ENCODE measurements at regions not wholly inside any gene's neighbourhood (a gene's known extent, or its start where the extent isn't known, plus 50 kb on each side); places are given as distances from the start of the nearest gene placed in this dataset.

DNA sequence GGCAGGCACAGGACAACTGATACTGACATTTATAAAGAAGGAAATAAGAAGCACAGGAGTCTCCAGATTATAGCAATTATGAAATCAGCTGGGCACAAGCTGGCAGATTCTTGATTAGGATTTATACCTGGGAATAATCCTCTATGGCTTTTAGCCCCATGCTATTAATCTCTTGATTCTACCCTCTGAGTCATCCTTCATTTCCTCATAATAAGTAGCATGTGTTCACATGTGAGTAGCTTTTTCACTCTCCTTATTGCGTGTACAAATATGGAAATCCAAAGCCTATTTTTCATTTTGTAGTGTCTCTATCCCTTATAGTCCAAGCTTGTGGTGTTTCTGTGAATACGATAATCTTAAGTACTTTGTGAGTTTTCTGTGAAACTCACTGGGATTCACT is 185.0 kb upstream of the PRLR start:
- Histone ChIP-seq H3K27ac (ENCODE audit: low read depth, low read length) (no peak overlapping the region), H3K4me1 (ENCODE audit: insufficient read depth, low read length) (no peaks in the 10 kb centered on the region), H3K36me3 (ENCODE audit: insufficient read depth, low read length) (no peaks in the 10 kb centered on the region), H3K27me3 (ENCODE audit: insufficient read depth, low read length, poor library complexity, severe bottlenecking) (no peaks in the 10 kb centered on the region), H3K4me3 (ENCODE audit: low read length) (no peak overlapping the region), H3K9me3 (ENCODE audit: low read length) (no peaks in the 10 kb centered on the region)
- H3K36me3 Mint-ChIP-seq = no peaks in the 10 kb centered on the region
- H3K27me3 Mint-ChIP-seq = peaks cover 2 to 10% of the 10 kb centered on the region in 2 donors
- no peaks in the 10 kb centered on the region for H3K4me1 Mint-ChIP-seq
- peaks cover 0 to 10% (median 0%) of the 10 kb centered on the region in 5 donors for H3K9me3 Mint-ChIP-seq
- ChIA-PET CTCF (no interaction called here), POLR2A (no interaction called here)
- no peak for DNase-seq
- no peak overlapping the region for H3K27ac Mint-ChIP-seq
- no peak overlapping the region for H3K4me3 Mint-ChIP-seq

DNA sequence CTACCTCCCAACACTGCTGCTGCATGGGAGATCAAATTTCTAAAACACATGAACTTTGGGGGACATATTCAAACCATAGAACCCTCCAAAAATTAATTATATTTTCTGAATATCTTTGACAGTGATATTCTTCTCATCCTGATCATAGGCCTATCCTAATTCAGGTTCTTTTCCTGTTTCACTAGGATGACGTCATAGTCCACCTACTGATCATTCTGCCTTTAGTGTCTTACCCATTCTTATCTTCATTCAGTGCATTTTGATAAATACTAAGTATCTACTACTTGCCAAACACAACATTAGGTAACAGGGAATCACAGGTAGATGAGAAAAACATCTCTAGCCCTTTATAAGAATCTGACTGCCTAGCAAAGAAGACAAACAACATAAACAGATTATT is 179.1 kb upstream of the PRLR start:
- Histone ChIP-seq H3K4me3 (ENCODE audit: low read length) (no peak overlapping the region), H3K36me3 (ENCODE audit: insufficient read depth, low read length) (no peaks in the 10 kb centered on the region), H3K9me3 (ENCODE audit: low read length) (no peaks in the 10 kb centered on the region), H3K4me1 (ENCODE audit: insufficient read depth, low read length) (no peaks in the 10 kb centered on the region), H3K27me3 (ENCODE audit: insufficient read depth, low read length, poor library complexity, severe bottlenecking) (no peaks in the 10 kb centered on the region), H3K27ac (ENCODE audit: low read depth, low read length) (no peak overlapping the region)
- Mint-ChIP-seq H3K4me1 (no peaks in the 10 kb centered on the region), H3K27ac (no peak overlapping the region), H3K36me3 (no peaks in the 10 kb centered on the region), H3K27me3 (peaks cover 2 to 9% of the 10 kb centered on the region in 2 donors), H3K4me3 (no peak overlapping the region), H3K9me3 (peaks cover 0 to 10% (median 0%) of the 10 kb centered on the region in 5 donors)
- DNase-seq = no peak
- CTCF ChIA-PET = no interaction called here
- POLR2A ChIA-PET = no interaction called here

DNA sequence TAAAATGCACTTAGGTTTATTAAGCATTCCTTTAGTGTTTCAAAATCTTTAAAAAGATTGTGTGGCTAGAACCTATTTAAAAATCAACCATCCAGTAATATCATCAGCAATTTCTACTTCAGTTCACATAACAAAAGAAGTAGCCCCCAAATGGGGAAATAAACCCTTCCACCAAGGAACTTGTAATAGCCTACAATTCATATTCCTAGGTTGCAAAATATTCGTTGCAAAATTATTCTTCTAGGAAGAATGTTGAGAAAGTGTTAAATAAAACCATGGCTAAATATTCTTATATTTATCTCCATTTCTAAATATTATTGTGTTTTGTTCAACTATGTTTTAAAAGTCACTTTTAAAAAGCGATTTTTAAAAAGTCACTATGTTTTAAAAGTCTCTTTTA is 177.9 kb upstream of the PRLR start:
- peaks cover 3 to 9% of the 10 kb centered on the region in 2 donors for H3K27me3 Mint-ChIP-seq
- Histone ChIP-seq H3K27me3 (ENCODE audit: insufficient read depth, low read length, poor library complexity, severe bottlenecking) (no peaks in the 10 kb centered on the region), H3K4me1 (ENCODE audit: insufficient read depth, low read length) (no peaks in the 10 kb centered on the region), H3K9me3 (ENCODE audit: low read length) (no peaks in the 10 kb centered on the region), H3K4me3 (ENCODE audit: low read length) (no peak overlapping the region), H3K27ac (ENCODE audit: low read depth, low read length) (no peak overlapping the region), H3K36me3 (ENCODE audit: insufficient read depth, low read length) (no peaks in the 10 kb centered on the region)
- H3K4me3 Mint-ChIP-seq = no peak overlapping the region
- no peaks in the 10 kb centered on the region for H3K36me3 Mint-ChIP-seq
- no peaks in the 10 kb centered on the region for H3K4me1 Mint-ChIP-seq
- POLR2A ChIA-PET = no interaction called here
- peaks cover 0 to 9% (median 0%) of the 10 kb centered on the region in 5 donors for H3K9me3 Mint-ChIP-seq
- no peak overlapping the region for H3K27ac Mint-ChIP-seq
- CTCF ChIA-PET = no interaction called here
- DNase-seq = no peak

DNA sequence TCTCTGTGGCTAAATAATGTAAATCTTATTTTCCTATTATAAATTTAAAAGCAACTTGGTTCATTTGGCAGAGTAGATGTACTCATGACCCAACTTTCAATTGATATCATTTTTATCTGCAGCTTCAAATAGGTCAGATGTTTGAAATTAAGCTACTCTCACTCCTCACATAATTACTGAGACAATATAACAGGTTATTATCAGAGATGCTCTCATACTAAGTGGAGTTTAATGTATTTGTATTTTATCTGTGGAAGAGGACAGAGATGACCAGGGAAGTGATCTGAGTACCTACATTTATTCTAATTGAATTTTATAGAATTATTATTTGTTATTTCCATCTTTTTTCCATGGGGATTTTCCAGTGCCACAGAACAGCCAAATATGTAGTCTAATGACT is 177.4 kb upstream of the PRLR start:
- Histone ChIP-seq H3K36me3 (ENCODE audit: insufficient read depth, low read length) (no peaks in the 10 kb centered on the region), H3K4me1 (ENCODE audit: insufficient read depth, low read length) (no peaks in the 10 kb centered on the region), H3K27ac (ENCODE audit: low read depth, low read length) (no peak overlapping the region), H3K9me3 (ENCODE audit: low read length) (no peaks in the 10 kb centered on the region), H3K4me3 (ENCODE audit: low read length) (no peak overlapping the region), H3K27me3 (ENCODE audit: insufficient read depth, low read length, poor library complexity, severe bottlenecking) (no peaks in the 10 kb centered on the region)
- no peak for DNase-seq
- peaks cover 3 to 9% of the 10 kb centered on the region in 2 donors for H3K27me3 Mint-ChIP-seq
- ChIA-PET POLR2A (no interaction called here), CTCF (no interaction called here)
- no peak overlapping the region for H3K27ac Mint-ChIP-seq
- no peaks in the 10 kb centered on the region for H3K4me1 Mint-ChIP-seq
- H3K36me3 Mint-ChIP-seq = no peaks in the 10 kb centered on the region
- peaks cover 0 to 6% (median 0%) of the 10 kb centered on the region in 5 donors for H3K9me3 Mint-ChIP-seq
- H3K4me3 Mint-ChIP-seq = no peak overlapping the region

DNA sequence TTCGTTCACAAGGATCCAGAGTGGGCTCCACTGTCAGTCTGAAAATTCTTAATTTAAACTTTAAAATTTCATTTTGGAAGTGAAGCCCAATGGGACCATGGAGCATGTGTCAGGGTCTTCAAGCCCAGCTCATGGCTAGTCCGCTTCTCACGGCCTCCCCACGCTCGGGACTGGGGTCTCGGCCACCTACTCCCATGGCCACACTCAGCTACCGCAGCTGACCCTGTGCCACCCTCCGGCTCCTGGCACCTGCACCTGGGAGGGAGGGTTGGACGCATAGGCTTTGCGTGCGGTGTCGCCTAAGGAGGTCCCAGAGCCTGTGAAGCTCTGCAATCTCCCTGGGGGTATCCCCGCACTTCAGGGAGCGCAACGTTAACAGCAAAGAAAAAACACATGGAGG is 175.7 kb upstream of the PRLR start:
- H3K9me3 ChIP-seq (ENCODE audit: low read length) = no peaks in the 10 kb centered on the region
- no peaks in the 10 kb centered on the region for H3K4me1 ChIP-seq (ENCODE audit: insufficient read depth, low read length)
- no peaks in the 10 kb centered on the region for H3K36me3 Mint-ChIP-seq
- no peaks in the 10 kb centered on the region for H3K27me3 ChIP-seq (ENCODE audit: insufficient read depth, low read length, poor library complexity, severe bottlenecking)
- DNase-seq = no peak
- ChIA-PET POLR2A (no interaction called here), CTCF (no interaction called here)
- no peaks in the 10 kb centered on the region for H3K4me1 Mint-ChIP-seq
- no peak overlapping the region for H3K27ac Mint-ChIP-seq
- peaks cover 3 to 9% of the 10 kb centered on the region in 2 donors for H3K27me3 Mint-ChIP-seq
- H3K36me3 ChIP-seq (ENCODE audit: insufficient read depth, low read length) = no peaks in the 10 kb centered on the region
- no peak overlapping the region for H3K4me3 Mint-ChIP-seq
- no peaks in the 10 kb centered on the region for H3K9me3 Mint-ChIP-seq
- H3K4me3 ChIP-seq (ENCODE audit: low read length) = no peak overlapping the region
- H3K27ac ChIP-seq (ENCODE audit: low read depth, low read length) = no peak overlapping the region

DNA sequence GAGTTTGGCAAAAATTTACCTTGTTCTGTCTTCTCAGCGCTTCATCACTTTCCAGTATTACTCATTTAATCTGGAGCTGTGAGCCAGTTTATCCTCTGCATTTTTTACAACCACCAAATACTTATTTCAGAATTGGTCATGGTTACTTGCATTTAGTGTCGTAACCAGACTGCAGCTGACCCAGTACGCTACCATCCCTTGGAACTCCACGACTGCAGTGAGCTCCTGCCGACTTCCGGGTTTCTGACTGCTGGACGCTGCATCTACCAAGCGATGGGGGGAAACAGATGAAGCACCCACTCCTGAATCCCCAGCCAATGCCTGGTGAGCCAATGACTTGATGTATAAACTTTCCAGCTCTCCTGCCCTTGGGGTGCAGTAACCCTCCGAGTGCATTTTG is 174.4 kb upstream of the PRLR start:
- peaks cover 0 to 4% (median 0%) of the 10 kb centered on the region in 5 donors for H3K9me3 Mint-ChIP-seq
- ChIA-PET POLR2A (no interaction called here), CTCF (no interaction called here)
- H3K4me3 Mint-ChIP-seq = no peak overlapping the region
- H3K36me3 ChIP-seq (ENCODE audit: insufficient read depth, low read length) = no peaks in the 10 kb centered on the region
- no peaks in the 10 kb centered on the region for H3K4me1 ChIP-seq (ENCODE audit: insufficient read depth, low read length)
- no peak overlapping the region for H3K27ac Mint-ChIP-seq
- DNase-seq = no peak
- H3K27ac ChIP-seq (ENCODE audit: low read depth, low read length) = no peak overlapping the region
- no peaks in the 10 kb centered on the region for H3K27me3 ChIP-seq (ENCODE audit: insufficient read depth, low read length, poor library complexity, severe bottlenecking)
- H3K9me3 ChIP-seq (ENCODE audit: low read length) = no peaks in the 10 kb centered on the region
- H3K4me1 Mint-ChIP-seq = no peaks in the 10 kb centered on the region
- H3K36me3 Mint-ChIP-seq = no peaks in the 10 kb centered on the region
- H3K27me3 Mint-ChIP-seq = peaks cover 2 to 8% of the 10 kb centered on the region in 2 donors
- no peak overlapping the region for H3K4me3 ChIP-seq (ENCODE audit: low read length)

DNA sequence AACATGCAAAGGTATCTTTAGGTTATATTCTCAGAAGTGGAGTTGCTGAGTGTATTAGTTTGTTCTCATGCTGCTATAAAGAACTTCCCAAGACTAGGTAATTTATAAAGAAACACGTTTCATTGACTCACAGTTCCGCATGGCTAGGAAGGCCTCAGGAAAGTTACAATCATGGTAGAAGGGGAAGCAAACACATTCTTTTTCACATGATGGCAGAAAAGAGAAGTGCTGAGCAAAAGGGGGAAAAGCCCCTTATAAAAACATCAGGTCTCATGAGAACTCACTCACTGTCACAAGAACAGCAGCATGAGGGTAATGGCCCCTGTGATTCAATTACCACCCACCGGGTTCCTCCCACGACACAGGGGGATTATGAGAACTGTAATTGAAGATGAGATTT is 163.6 kb upstream of the PRLR start:
- no peak overlapping the region for H3K4me3 ChIP-seq (ENCODE audit: low read length)
- Mint-ChIP-seq H3K36me3 (no peaks in the 10 kb centered on the region), H3K27me3 (peaks cover 1 to 4% of the 10 kb centered on the region in 2 donors), H3K4me3 (no peak overlapping the region), H3K27ac (no peak overlapping the region), H3K4me1 (no peaks in the 10 kb centered on the region), H3K9me3 (peaks cover 0 to 11% (median 9%) of the 10 kb centered on the region in 5 donors)
- H3K27ac ChIP-seq (ENCODE audit: low read depth, low read length) = no peak overlapping the region
- no peaks in the 10 kb centered on the region for H3K27me3 ChIP-seq (ENCODE audit: insufficient read depth, low read length, poor library complexity, severe bottlenecking)
- no peaks in the 10 kb centered on the region for H3K9me3 ChIP-seq (ENCODE audit: low read length)
- CTCF ChIA-PET = no interaction called here
- DNase-seq = no peak
- POLR2A ChIA-PET = no interaction called here
- H3K4me1 ChIP-seq (ENCODE audit: insufficient read depth, low read length) = no peaks in the 10 kb centered on the region
- no peaks in the 10 kb centered on the region for H3K36me3 ChIP-seq (ENCODE audit: insufficient read depth, low read length)

DNA sequence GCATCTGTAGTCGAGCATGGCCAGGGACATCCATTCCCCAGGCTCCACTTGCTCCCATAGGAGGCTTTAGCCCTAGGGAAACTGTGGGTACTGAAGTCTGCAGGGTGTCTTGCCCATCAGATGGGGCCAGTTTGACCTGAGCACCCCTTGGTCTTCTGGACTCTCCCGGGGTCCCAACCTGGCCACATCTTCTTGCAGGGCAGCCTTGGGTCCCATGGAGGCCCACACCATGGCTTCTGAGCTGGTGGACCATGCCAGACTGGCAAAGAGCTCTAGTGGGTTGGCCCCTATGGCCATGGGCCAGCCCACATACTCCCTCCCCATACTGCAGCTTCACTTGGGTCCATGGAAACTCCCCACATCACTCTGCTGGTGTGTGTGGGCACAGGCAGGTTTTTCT is 154.4 kb upstream of the PRLR start:
- no peaks in the 10 kb centered on the region for H3K36me3 Mint-ChIP-seq
- H3K36me3 ChIP-seq (ENCODE audit: insufficient read depth, low read length) = no peaks in the 10 kb centered on the region
- no peak for DNase-seq
- H3K9me3 ChIP-seq (ENCODE audit: low read length) = no peaks in the 10 kb centered on the region
- no peak overlapping the region for H3K27ac Mint-ChIP-seq
- no peak overlapping the region for H3K4me3 Mint-ChIP-seq
- no peak overlapping the region for H3K27ac ChIP-seq (ENCODE audit: low read depth, low read length)
- no peaks in the 10 kb centered on the region for H3K4me1 Mint-ChIP-seq
- H3K27me3 ChIP-seq (ENCODE audit: insufficient read depth, low read length, poor library complexity, severe bottlenecking) = no peaks in the 10 kb centered on the region
- POLR2A ChIA-PET = no interaction called here
- peaks cover 0 to 2% (median 0%) of the 10 kb centered on the region in 5 donors for H3K9me3 Mint-ChIP-seq
- CTCF ChIA-PET = no interaction called here
- H3K27me3 Mint-ChIP-seq = peaks cover 2 to 17% of the 10 kb centered on the region in 2 donors
- no peak overlapping the region for H3K4me3 ChIP-seq (ENCODE audit: low read length)
- H3K4me1 ChIP-seq (ENCODE audit: insufficient read depth, low read length) = no peaks in the 10 kb centered on the region

DNA sequence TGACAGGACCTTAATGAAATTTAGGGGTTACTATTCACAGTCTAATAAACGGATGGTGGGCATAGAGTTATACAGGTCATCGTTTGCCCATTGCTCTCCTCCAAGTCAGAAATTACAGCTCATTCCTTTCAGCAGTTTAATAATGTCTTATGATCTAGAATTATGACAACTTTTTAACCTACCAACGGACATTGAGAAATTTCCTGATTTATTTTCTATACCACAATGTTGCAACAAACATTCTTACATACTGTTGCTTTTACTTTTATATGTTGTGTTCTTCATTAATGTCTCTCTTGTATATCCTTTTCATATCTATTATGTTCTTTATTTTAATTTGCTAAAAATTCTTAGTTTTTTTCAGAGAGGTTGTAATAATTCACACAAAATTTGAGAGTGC is 152.8 kb upstream of the PRLR start:
- no peak for DNase-seq
- peaks cover 2 to 20% of the 10 kb centered on the region in 2 donors for H3K27me3 Mint-ChIP-seq
- Histone ChIP-seq H3K27ac (ENCODE audit: low read depth, low read length) (no peak overlapping the region), H3K27me3 (ENCODE audit: insufficient read depth, low read length, poor library complexity, severe bottlenecking) (no peaks in the 10 kb centered on the region), H3K36me3 (ENCODE audit: insufficient read depth, low read length) (no peaks in the 10 kb centered on the region), H3K4me3 (ENCODE audit: low read length) (no peak overlapping the region), H3K4me1 (ENCODE audit: insufficient read depth, low read length) (no peaks in the 10 kb centered on the region), H3K9me3 (ENCODE audit: low read length) (no peaks in the 10 kb centered on the region)
- ChIA-PET POLR2A (no interaction called here), CTCF (no interaction called here)
- no peaks in the 10 kb centered on the region for H3K4me1 Mint-ChIP-seq
- H3K27ac Mint-ChIP-seq = no peak overlapping the region
- peaks cover 0 to 2% (median 0%) of the 10 kb centered on the region in 5 donors for H3K9me3 Mint-ChIP-seq
- no peaks in the 10 kb centered on the region for H3K36me3 Mint-ChIP-seq
- H3K4me3 Mint-ChIP-seq = no peak overlapping the region

Measured in CD8-positive, alpha-beta memory T cell (primary cell).